MV-4-11 (cell line): ENCODE measurements at regions not wholly inside any gene's neighbourhood (a gene's known extent, or its start where the extent isn't known, plus 50 kb on each side); places are given as distances from the start of the nearest gene placed in this dataset.

ENCODE experiments used
- DNase-seq: peaks from one replicate; lab custom pipeline; 2025; lab: John Stamatoyannopoulos, UW

DNA sequence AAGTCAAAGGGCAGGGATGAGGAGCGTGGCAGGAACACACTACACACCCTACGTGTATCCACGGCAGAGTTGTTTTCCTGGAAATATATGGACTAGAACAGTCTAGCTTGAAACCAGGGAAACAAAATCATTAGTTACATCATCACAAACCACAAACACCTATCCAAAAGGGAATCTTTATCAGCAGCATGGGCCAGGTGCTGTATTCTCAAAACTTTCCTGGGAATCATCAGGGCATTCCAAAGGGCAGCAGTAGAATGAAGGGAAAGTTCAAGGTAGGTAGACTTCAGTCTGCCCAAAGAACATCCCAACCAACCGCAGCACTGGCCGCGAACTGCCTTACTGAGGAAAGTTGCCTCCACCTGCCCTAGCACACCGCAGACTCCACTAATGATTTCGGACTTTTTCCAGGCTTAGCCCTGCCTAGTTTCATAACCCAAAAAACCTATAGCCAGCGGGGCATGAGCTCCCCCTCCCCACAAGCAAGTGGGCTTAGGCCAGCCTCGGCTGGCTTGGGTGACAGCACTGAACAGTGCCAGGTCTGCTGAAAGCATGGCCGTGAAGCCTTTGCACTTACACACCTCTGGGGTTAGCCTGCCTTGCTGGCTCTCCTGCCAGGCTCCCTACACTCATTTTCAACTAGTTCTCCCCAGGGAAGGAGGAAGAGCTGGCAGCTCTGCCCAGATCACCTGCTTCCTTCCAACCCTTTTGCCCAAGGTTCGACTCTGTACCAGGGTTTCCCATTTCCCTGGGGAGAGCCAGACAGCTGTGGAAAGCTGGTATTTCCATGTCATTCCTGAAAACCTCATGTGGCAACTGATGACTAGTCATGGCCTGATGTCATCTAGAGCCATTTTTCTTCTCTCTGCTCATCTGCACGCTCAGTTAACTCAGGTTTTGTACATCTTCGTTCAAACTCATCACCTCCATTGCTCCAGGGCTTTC is 77.3 kb upstream of the UBAC2 start:
- no peak for DNase-seq

GRCh38 chr13:99124046-99124400 is 76.6 kb upstream of the UBAC2 start:
- DNase-seq, result no peak

DNA sequence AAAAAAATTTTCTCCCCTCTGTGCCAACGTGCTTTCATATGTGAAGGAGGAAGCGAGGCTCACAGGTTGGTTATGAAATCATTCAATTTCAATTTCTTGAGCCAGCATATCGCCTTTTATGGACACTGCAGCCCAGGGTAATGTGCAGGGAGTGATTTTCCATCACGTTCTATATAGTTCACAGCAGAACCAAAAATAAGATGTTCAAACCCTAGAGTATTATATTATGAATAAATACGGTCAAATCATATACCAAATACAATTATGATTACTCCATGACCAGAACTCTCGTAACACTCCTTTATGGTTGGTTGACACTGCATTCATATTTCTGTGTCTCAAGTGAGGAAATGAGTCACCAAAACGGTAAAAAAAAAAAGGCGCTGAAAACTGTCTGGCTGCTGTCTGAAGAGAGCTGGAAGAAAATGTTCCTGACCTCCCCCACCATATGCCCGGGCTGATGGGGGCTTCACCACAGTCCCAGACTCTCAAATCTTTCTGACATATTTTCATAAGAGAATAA is 75.8 kb upstream of the UBAC2 start:
- DNase-seq, result peak; percentile 77

DNA sequence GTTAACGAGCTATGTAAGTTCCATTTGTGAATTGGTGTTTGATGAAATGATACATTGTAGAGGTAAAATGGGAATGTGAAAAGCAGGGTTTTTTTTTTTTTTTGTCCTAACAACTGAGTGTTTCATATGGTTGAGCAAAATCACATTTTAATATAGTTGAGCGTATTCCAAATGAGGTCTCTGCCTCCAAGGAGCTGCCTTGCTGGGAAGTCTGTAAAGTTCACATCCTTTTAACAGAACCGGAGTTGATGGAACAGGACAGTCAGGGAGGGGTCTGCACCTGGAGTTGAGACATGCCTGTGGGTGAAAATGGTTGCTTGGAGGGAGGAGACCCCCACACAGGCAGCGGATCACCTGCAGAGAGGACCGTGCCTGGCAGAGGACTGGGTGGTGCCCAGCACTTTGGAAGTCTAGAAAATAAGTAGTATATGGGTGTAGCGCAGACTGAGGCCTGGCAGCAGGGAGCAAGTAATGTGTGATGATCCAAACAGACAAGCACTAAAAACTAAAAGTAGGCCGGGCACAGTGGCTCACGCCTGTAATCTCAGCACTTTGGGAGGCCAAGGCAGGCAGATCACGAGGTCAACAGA is 75.2 kb upstream of the UBAC2 start:
- no peak for DNase-seq

GRCh38 chr13:99126821-99127220 is 73.8 kb upstream of the UBAC2 start:
- DNase-seq, result no peak

DNA sequence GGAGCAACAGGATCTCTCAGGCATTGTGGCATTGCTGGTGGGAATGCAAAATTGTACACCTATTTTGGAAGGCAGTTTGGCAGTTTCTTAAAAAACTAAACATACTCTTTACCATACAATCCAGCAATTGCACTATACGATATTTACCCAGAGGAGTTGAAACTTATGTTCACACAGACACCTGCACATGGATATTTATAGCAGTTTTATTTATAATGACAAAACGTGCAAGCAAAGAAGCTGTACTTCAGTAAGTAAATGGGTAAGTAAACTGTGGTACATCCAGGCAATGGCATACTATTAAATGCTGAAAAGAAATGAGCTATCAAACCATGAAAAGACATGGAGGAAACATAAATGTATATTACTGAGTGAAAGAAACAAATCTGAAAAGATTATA is 71.6 kb upstream of the UBAC2 start:
- no peak for DNase-seq

DNA sequence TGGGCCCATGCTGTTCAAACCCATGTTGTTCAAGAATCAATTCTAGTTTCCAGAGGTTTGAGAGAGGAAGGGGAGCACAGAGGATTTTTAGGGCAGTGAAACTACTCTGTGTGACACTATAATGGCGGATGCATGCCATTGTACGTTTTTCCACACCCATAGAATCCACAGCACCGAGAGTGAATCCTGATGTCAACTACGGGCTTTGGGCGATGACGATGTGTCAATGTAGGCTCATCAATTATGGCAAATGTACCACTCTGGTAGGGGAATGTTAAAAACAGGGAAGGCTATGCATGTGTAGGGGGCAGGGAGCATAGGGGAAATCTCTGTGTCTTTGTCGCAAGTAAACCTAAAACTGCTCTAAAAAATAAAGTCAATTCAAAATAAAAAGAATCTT is 70.7 kb upstream of the UBAC2 start:
- no peak for DNase-seq

- DNase-seq, result no peak
Observed at GRCh38 chr13:99131410-99131809, 69.2 kb upstream of the UBAC2 start.

GRCh38 chr13:99132295-99132835 is 68.3 kb upstream of the UBAC2 start:
- DNase-seq, result no peak

GRCh38 chr13:99133230-99133629 is 67.4 kb upstream of the UBAC2 start:
- DNase-seq, result no peak

GRCh38 chr13:99133848-99134247 is 66.8 kb upstream of the UBAC2 start:
- DNase-seq, result no peak

DNA sequence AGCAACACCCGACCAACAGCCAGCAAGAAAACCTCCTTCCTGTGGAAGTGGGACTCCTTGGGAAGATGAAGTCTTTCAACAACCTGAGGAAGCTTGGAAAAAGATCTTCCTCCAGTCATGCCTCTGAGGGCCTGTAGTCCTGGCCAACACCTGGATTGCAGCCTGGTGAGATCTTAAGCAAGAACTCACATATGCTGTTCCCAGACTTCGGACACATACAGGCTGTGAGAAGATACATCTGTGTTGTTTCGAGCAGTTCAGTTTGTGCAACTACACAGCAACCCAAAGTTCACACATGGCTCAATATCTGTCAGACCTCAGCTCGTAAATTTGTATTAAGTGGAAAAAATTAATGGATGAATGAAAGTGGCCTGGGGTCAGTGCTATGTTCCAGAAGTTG is 65.1 kb upstream of the UBAC2 start:
- no peak for DNase-seq

- no peak for DNase-seq
Observed at GRCh38 chr13:99136427-99136954, 64.2 kb upstream of the UBAC2 start.

GRCh38 chr13:99140831-99141230 is 59.8 kb upstream of the UBAC2 start:
- no peak for DNase-seq

GRCh38 chr13:99143904-99144303 is 56.8 kb upstream of the UBAC2 start:
- DNase-seq, result no peak

- DNase-seq, result peak; percentile 95
Observed at GRCh38 chr13:99144306-99144705, 56.3 kb upstream of the UBAC2 start.

GRCh38 chr13:99145461-99145860 is 55.2 kb upstream of the UBAC2 start:
- DNase-seq, result peak; percentile 18

GRCh38 chr13:99150575-99151361 is 49.9 kb upstream of the UBAC2 start:
- DNase-seq, result no peak
